Central memory CD8-positive, alpha-beta T cell (primary cell): ENCODE measurements at regions not wholly inside any gene's neighbourhood (a gene's known extent, or its start where the extent isn't known, plus 50 kb on each side); places are given as distances from the start of the nearest gene placed in this dataset.
"Not testable (repeated sequence)": the region's sequence is repeated elsewhere in the genome, so short reads cannot be mapped to it uniquely, and the experiment has no call there.

Experiments used
- ATAC-seq: fragments of 150-1000 bp; cut with Tn5 transposase; replicated peaks from 2 replicates; pipeline ENCODE4 v1.10.0; 2022; ENCODE audit warnings: mild to moderate bottlenecking, moderate FRiP score, moderate number of reproducible peaks; ENCODE audit not compliant: poor library complexity, severe bottlenecking; ENCODE audit errors: extremely low read depth
- DNase-seq, 2 donors: peaks; one replicate each; pipeline ENCODE4 v3.0.0; 2021; ENCODE audit warnings: low spot score in 2 of 2
- H3K27ac Mint-ChIP-seq: one replicate; pipeline ENCODE4 v1.8.0; 2022; ENCODE audit warnings: low read depth, mild to moderate bottlenecking, moderate library complexity, mixed read lengths
- H3K27me3 Mint-ChIP-seq: one replicate; pipeline ENCODE4 v1.8.0; 2022; ENCODE audit warnings: mixed read lengths
- H3K36me3 Mint-ChIP-seq: one replicate; pipeline ENCODE4 v1.8.0; 2022; ENCODE audit warnings: mild to moderate bottlenecking, moderate library complexity, mixed read lengths; ENCODE audit not compliant: insufficient read depth
- H3K4me1 Mint-ChIP-seq: one replicate; pipeline ENCODE4 v1.8.0; 2022; ENCODE audit warnings: mixed read lengths
- H3K4me3 Mint-ChIP-seq: one replicate; pipeline ENCODE4 v1.8.0; 2022; ENCODE audit warnings: mild to moderate bottlenecking, moderate library complexity, mixed read lengths
- H3K9me3 Mint-ChIP-seq: one replicate; pipeline ENCODE4 v1.8.0; 2022; ENCODE audit warnings: mixed read lengths

- H3K9me3 Mint-ChIP-seq = peaks cover 24% of the 10 kb centered on the region
- no peak overlapping the region for H3K27ac Mint-ChIP-seq
- H3K4me1 Mint-ChIP-seq = no peaks in the 10 kb centered on the region
- no peak overlapping the region for H3K4me3 Mint-ChIP-seq
- DNase-seq (no peak), ATAC-seq (no peak)
- no peaks in the 10 kb centered on the region for H3K36me3 Mint-ChIP-seq
- H3K27me3 Mint-ChIP-seq = no peaks in the 10 kb centered on the region
Observed at GRCh38 chr10:64840341-64840740, 1319.1 kb downstream of the REEP3 start.

GRCh38 chr10:64846700-64847099 is 1325.5 kb downstream of the REEP3 start:
- Mint-ChIP-seq H3K27me3 (no peaks in the 10 kb centered on the region), H3K4me3 (no peak overlapping the region), H3K36me3 (no peaks in the 10 kb centered on the region), H3K9me3 (peaks cover 26% of the 10 kb centered on the region), H3K27ac (no peak overlapping the region), H3K4me1 (no peaks in the 10 kb centered on the region)
- no peak for DNase-seq
- ATAC-seq = no peak

- no peak for DNase-seq
- Mint-ChIP-seq H3K4me1 (no peaks in the 10 kb centered on the region), H3K27me3 (no peaks in the 10 kb centered on the region), H3K9me3 (peaks cover 25% of the 10 kb centered on the region), H3K36me3 (no peaks in the 10 kb centered on the region), H3K4me3 (no peak overlapping the region), H3K27ac (no peak overlapping the region)
- ATAC-seq = no peak
Observed at GRCh38 chr10:64855941-64856340, 1334.7 kb downstream of the REEP3 start.

- Mint-ChIP-seq H3K27ac (no peak overlapping the region), H3K4me3 (no peak overlapping the region), H3K4me1 (no peaks in the 10 kb centered on the region), H3K27me3 (no peaks in the 10 kb centered on the region), H3K9me3 (peaks cover 30% of the 10 kb centered on the region), H3K36me3 (no peaks in the 10 kb centered on the region)
- no peak for DNase-seq
- no peak for ATAC-seq
Observed at GRCh38 chr10:64859911-64860310, 1338.7 kb downstream of the REEP3 start.

GRCh38 chr10:64863836-64864235 is 1342.6 kb downstream of the REEP3 start:
- ATAC-seq (no peak), DNase-seq (no peak)
- H3K27ac Mint-ChIP-seq = no peak overlapping the region
- no peaks in the 10 kb centered on the region for H3K4me1 Mint-ChIP-seq
- peaks cover 18% of the 10 kb centered on the region for H3K9me3 Mint-ChIP-seq
- H3K4me3 Mint-ChIP-seq = no peak overlapping the region
- H3K27me3 Mint-ChIP-seq = no peaks in the 10 kb centered on the region
- H3K36me3 Mint-ChIP-seq = no peaks in the 10 kb centered on the region

- ATAC-seq = no peak
- DNase-seq = no peak
- no peaks in the 10 kb centered on the region for H3K36me3 Mint-ChIP-seq
- no peaks in the 10 kb centered on the region for H3K4me1 Mint-ChIP-seq
- H3K27me3 Mint-ChIP-seq = no peaks in the 10 kb centered on the region
- no peak overlapping the region for H3K4me3 Mint-ChIP-seq
- peaks cover 15% of the 10 kb centered on the region for H3K9me3 Mint-ChIP-seq
- H3K27ac Mint-ChIP-seq = no peak overlapping the region
Observed at GRCh38 chr10:64867501-64867962, 1346.3 kb downstream of the REEP3 start.

- no peaks in the 10 kb centered on the region for H3K27me3 Mint-ChIP-seq
Observed at GRCh38 chr10:64873088-64873487, 1351.9 kb downstream of the REEP3 start.

GRCh38 chr10:64873959-64874358 is 1352.8 kb downstream of the REEP3 start:
- Mint-ChIP-seq H3K4me1 (no peaks in the 10 kb centered on the region), H3K9me3 (peaks cover 11% of the 10 kb centered on the region), H3K36me3 (no peaks in the 10 kb centered on the region), H3K27me3 (no peaks in the 10 kb centered on the region), H3K27ac (no peak overlapping the region), H3K4me3 (no peak overlapping the region)
- DNase-seq (no peak), ATAC-seq (no peak)

More at GRCh38 chr10:64873088-64873487, 1351.9 kb downstream of the REEP3 start:
- ATAC-seq = no peak
- DNase-seq = no peak
- Mint-ChIP-seq H3K27ac (no peak overlapping the region), H3K4me1 (no peaks in the 10 kb centered on the region), H3K36me3 (no peaks in the 10 kb centered on the region), H3K4me3 (no peak overlapping the region), H3K9me3 (peaks cover 11% of the 10 kb centered on the region)

- no peak overlapping the region for H3K27ac Mint-ChIP-seq
- no peaks in the 10 kb centered on the region for H3K36me3 Mint-ChIP-seq
- H3K9me3 Mint-ChIP-seq = peaks cover 5% of the 10 kb centered on the region
- ATAC-seq = no peak
- no peaks in the 10 kb centered on the region for H3K27me3 Mint-ChIP-seq
- no peaks in the 10 kb centered on the region for H3K4me1 Mint-ChIP-seq
- no peak for DNase-seq
- no peak overlapping the region for H3K4me3 Mint-ChIP-seq
Observed at GRCh38 chr10:64880546-64880945, 1359.3 kb downstream of the REEP3 start.

GRCh38 chr10:64881257-64881656 is 1360.1 kb downstream of the REEP3 start:
- Mint-ChIP-seq H3K36me3 (no peaks in the 10 kb centered on the region), H3K4me3 (no peak overlapping the region), H3K27me3 (no peaks in the 10 kb centered on the region), H3K27ac (no peak overlapping the region), H3K9me3 (peaks cover 5% of the 10 kb centered on the region), H3K4me1 (no peaks in the 10 kb centered on the region)
- DNase-seq (no peak), ATAC-seq (no peak)

GRCh38 chr10:64896582-64896981 is 1375.4 kb downstream of the REEP3 start:
- peaks cover 42% of the 10 kb centered on the region for H3K9me3 Mint-ChIP-seq
- H3K4me3 Mint-ChIP-seq = no peak overlapping the region
- no peaks in the 10 kb centered on the region for H3K4me1 Mint-ChIP-seq
- no peak overlapping the region for H3K27ac Mint-ChIP-seq
- ATAC-seq = no peak
- H3K27me3 Mint-ChIP-seq = no peaks in the 10 kb centered on the region
- DNase-seq = no peak
- no peaks in the 10 kb centered on the region for H3K36me3 Mint-ChIP-seq

GRCh38 chr10:64906311-64906710 is 1385.1 kb downstream of the REEP3 start:
- not testable (repeated sequence) for H3K9me3 Mint-ChIP-seq, H3K4me1 Mint-ChIP-seq, H3K36me3 Mint-ChIP-seq, H3K27ac Mint-ChIP-seq, H3K27me3 Mint-ChIP-seq, ATAC-seq, H3K4me3 Mint-ChIP-seq, DNase-seq

GRCh38 chr10:64924306-64924705 is 1403.1 kb downstream of the REEP3 start:
- peaks cover 22% of the 10 kb centered on the region for H3K9me3 Mint-ChIP-seq
- H3K36me3 Mint-ChIP-seq, H3K4me1 Mint-ChIP-seq, H3K4me3 Mint-ChIP-seq, ATAC-seq, H3K27me3 Mint-ChIP-seq, DNase-seq, H3K27ac Mint-ChIP-seq: not testable (repeated sequence)

GRCh38 chr10:64952042-64952441 is 1430.8 kb downstream of the REEP3 start:
- ATAC-seq (no peak), DNase-seq (no peak)
- peaks cover 58% of the 10 kb centered on the region for H3K9me3 Mint-ChIP-seq
- no peaks in the 10 kb centered on the region for H3K36me3 Mint-ChIP-seq
- H3K27me3 Mint-ChIP-seq = no peaks in the 10 kb centered on the region
- H3K27ac Mint-ChIP-seq = no peak overlapping the region
- no peaks in the 10 kb centered on the region for H3K4me1 Mint-ChIP-seq
- H3K4me3 Mint-ChIP-seq = no peak overlapping the region
